ENCODE measurements at regions not wholly inside any gene's neighbourhood (a gene's known extent, or its start where the extent isn't known, plus 50 kb on each side); places are given as distances from the start of the nearest gene placed in this dataset.

- DNase-seq (ENCODE audit: low read depth): peak; percentile 83
Observed at GRCh38 chr14:96143906-96144305, 60.7 kb upstream of the BDKRB2 start.

DNA sequence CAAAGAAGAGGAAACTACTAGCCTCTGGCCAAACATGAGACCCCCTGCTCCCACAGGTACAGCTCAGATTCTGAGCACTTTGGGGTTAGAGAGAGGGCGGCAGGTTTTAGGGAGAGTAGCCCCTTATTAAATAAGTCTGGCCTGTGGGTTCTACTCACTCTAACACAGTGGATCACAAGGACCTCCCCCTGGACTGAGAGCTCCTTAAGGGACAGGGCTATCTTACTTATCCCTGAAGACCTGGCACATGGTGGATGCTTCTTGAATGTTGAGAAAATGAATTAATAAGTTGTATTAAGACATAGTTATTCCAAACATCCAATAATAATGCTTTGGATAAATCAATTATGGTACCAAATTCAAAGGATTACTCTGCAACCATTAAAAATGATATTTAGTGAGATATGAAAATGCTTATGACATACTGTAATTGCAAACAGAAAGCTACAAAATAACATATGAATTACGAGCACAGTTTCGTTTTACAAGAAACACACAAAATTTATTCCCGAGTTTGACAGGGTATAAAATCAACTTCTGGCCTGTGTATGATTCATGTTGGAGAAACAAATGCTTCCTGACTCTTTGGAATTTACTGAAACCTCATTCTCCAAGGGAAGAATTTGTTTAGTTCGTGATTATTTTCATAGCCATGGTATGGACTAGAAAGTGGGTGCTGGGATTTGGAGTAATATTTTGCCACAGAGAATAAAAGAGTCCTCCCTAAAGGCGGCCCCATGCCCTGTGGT, 59.3 kb upstream of the BDKRB2 start:
- DNase-seq (ENCODE audit: low read depth): peak; percentile 93

- DNase-seq (ENCODE audit: low read depth): peak; percentile 92
Observed at GRCh38 chr14:96146131-96146771, 58.4 kb upstream of the BDKRB2 start.

DNA sequence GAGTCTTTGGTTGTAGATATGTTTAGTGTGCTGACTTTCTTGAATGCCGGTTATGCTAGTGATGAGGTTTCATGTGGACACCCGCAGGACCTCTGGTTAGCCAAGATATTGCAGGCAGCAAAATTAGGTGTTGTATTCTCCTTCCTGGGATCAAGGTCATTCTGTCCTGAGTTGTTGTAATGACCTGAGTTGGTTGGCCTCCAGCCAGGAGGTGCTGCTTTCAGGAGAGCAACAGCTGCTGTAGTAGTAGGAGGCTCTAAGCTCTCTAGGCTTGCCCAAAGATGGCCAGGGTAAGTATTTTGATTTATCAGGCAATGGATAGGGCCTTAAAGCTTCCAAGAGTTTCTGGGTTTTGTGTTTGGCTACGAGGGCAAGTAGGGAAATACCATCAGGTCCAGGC, 56.0 kb upstream of the BDKRB2 start:
- no peak for DNase-seq (ENCODE audit: low read depth)

GRCh38 chr14:96149131-96149530, 55.5 kb upstream of the BDKRB2 start:
- no peak for DNase-seq (ENCODE audit: low read depth)

GRCh38 chr14:96150214-96150613, 54.4 kb upstream of the BDKRB2 start:
- no peak for DNase-seq (ENCODE audit: low read depth)

- no peak for DNase-seq (ENCODE audit: low read depth)
Observed at GRCh38 chr14:96151242-96151641, 53.4 kb upstream of the BDKRB2 start.

DNA sequence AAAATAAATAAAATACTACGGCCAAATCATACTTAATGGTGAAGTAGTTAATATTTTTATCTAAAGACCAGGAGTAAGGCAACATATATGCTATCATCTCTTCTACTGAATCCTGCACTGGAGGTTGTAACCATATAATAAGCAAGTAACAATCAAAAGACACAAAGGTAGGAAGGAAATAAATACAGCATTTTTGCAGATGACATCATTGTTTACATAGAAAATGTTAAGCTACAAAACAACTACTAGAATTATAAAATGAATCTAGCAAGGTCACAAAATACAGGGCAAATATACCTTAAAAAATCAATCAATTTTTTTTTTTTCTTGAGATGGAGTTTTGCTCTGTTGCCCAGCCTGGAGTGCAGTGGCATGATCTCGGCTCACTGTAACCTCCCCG, 51.6 kb upstream of the BDKRB2 start:
- no peak for DNase-seq (ENCODE audit: low read depth)

All from EH (cell line).